ENCODE measurements at regions not wholly inside any gene's neighbourhood (a gene's known extent, or its start where the extent isn't known, plus 50 kb on each side); places are given as distances from the start of the nearest gene placed in this dataset.

DNA sequence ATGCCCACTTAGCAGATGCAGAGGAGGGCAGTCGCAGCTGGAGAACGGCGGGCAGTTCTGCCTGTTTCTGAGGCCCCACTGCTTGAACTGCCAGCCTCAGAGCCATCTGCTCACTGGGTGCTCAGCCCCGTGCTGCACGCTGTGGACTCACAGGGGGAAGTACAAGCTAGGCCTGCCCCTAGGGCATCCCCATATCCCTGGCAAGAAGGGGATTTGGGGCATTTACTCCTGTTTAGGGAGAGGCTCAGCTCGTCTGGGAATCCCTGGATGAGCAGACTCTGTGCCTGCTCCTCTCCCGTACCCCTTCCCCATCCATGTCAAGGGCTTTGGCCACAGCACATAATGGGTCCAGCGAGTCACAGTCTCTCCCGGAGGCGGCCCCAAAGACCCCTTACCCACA lies 169.8 kb upstream of the PKDCC start:
- Histone ChIP-seq H4K20me1 (ENCODE audit: insufficient read depth) (no peaks in the 10 kb centered on the region), H3K4me1 (ENCODE audit: low read depth, poor library complexity, severe bottlenecking) (peaks cover 34% of the 10 kb centered on the region), H3K27me3 (ENCODE audit: insufficient read depth, low read depth) (no peaks in the 10 kb centered on the region), H3K36me3 (ENCODE audit: insufficient read depth) (no peaks in the 10 kb centered on the region), H3K9ac (no peak overlapping the region), H2AFZ (ENCODE audit: low read depth) (no peak overlapping the region), H3K27ac (no peak overlapping the region), H3K4me2 (no peak overlapping the region), H3K4me3 (IDR thresholded peaks at IDR 0.05; ENCODE audit: insufficient read depth, low read depth, low read length) (no peak overlapping the region), H3K79me2 (ENCODE audit: insufficient read depth, low read depth) (no peaks in the 10 kb centered on the region)
- TF ChIP-seq, protein P1, sequence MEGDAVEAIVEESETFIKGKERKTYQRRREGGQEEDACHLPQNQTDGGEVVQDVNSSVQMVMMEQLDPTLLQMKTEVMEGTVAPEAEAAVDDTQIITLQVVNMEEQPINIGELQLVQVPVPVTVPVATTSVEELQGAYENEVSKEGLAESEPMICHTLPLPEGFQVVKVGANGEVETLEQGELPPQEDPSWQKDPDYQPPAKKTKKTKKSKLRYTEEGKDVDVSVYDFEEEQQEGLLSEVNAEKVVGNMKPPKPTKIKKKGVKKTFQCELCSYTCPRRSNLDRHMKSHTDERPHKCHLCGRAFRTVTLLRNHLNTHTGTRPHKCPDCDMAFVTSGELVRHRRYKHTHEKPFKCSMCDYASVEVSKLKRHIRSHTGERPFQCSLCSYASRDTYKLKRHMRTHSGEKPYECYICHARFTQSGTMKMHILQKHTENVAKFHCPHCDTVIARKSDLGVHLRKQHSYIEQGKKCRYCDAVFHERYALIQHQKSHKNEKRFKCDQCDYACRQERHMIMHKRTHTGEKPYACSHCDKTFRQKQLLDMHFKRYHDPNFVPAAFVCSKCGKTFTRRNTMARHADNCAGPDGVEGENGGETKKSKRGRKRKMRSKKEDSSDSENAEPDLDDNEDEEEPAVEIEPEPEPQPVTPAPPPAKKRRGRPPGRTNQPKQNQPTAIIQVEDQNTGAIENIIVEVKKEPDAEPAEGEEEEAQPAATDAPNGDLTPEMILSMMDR (conservative IDR thresholded peaks at IDR 0.05; ENCODE audit: low read depth, low read length) = no peak

DNA sequence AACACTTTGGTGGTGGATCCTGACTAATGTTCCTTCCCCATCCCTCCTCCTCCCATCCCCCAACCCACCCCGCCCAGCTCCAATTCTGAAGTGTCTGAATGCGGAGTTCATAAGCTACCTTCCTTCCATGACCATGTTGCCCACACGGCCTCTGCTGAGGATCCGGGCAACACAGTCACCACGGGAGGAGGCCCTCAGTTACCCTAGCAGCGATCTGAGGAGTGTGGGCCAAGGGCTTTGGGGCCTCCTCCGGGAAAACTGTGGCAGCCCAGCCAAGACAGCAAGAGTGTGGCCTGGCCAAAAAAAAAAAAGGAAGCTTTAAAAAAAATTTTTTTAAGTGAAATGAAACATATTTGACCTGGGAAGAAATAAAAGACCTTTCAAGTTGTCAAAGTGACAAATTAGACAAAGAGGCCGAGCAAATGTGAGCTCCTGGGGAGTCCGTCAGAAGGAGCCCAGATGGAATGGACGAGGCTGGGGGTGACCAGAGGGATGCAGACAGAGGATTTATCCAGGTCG lies 169.0 kb upstream of the PKDCC start:
- TF ChIP-seq, protein P1 (conservative IDR thresholded peaks at IDR 0.05; ENCODE audit: low read depth, low read length) = no peak
- Histone ChIP-seq H3K79me2 (ENCODE audit: insufficient read depth, low read depth) (no peaks in the 10 kb centered on the region), H4K20me1 (ENCODE audit: insufficient read depth) (no peaks in the 10 kb centered on the region), H3K4me3 (IDR thresholded peaks at IDR 0.05; ENCODE audit: insufficient read depth, low read depth, low read length) (no peak overlapping the region), H3K9ac (peak overlapping the region; percentile 1; the same call in 1 of the 2 replicates), H3K27ac (peak overlapping the region; percentile 61), H3K36me3 (ENCODE audit: insufficient read depth) (no peaks in the 10 kb centered on the region), H3K4me1 (ENCODE audit: low read depth, poor library complexity, severe bottlenecking) (peaks cover 30% of the 10 kb centered on the region), H3K27me3 (ENCODE audit: insufficient read depth, low read depth) (no peaks in the 10 kb centered on the region), H3K4me2 (peak overlapping the region; percentile 90), H2AFZ (ENCODE audit: low read depth) (peak overlapping the region; percentile 36; the same call in 1 of the 2 replicates)

DNA sequence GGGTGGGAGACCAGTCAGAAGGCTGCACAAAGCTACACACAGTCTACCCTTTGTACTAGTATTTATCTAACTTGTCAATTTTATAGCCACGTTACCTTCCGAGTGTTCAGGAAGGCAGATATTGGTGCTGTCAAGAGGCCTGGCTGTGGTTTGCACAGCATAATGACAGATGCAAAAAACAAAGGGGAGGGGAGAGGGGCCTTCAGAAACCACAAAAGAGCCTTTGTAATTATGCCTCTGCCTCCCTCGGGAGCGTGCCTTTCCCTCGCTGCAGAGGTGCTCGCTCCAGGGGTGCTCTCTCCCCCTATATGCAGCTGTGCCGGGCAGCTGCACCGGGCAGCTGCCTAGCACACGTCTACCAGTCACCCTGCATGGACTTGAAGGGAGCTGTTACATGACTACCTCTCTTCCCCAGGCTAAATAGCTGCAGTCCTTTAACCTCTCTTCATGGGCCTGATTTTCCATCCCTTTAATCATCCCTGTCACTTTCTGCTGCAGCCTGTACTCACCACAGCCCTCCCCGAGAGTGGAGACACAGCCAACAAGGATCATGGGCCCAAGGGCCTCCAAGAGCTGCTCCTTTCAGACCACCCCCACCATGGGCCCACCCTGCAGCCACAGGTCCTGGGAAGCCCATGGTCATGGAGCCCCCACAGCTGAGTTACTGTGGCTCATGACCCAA lies 168.4 kb upstream of the PKDCC start:
- peak overlapping the region; percentile 90 for H3K4me2 ChIP-seq
- H3K27ac ChIP-seq = peak overlapping the region; percentile 61
- H3K27me3 ChIP-seq (ENCODE audit: insufficient read depth, low read depth) = no peaks in the 10 kb centered on the region
- H2AFZ ChIP-seq (ENCODE audit: low read depth) = peak overlapping the region; percentile 36; the same call in 1 of the 2 replicates
- no peak overlapping the region for H3K4me3 ChIP-seq (IDR thresholded peaks at IDR 0.05; ENCODE audit: insufficient read depth, low read depth, low read length)
- peaks cover 30% of the 10 kb centered on the region for H3K4me1 ChIP-seq (ENCODE audit: low read depth, poor library complexity, severe bottlenecking)
- H4K20me1 ChIP-seq (ENCODE audit: insufficient read depth) = no peaks in the 10 kb centered on the region
- TF ChIP-seq, protein P1 (conservative IDR thresholded peaks at IDR 0.05; ENCODE audit: low read depth, low read length) = no peak
- no peaks in the 10 kb centered on the region for H3K79me2 ChIP-seq (ENCODE audit: insufficient read depth, low read depth)
- H3K9ac ChIP-seq = peak overlapping the region; percentile 22; the same call in 1 of the 2 replicates
- no peaks in the 10 kb centered on the region for H3K36me3 ChIP-seq (ENCODE audit: insufficient read depth)

DNA sequence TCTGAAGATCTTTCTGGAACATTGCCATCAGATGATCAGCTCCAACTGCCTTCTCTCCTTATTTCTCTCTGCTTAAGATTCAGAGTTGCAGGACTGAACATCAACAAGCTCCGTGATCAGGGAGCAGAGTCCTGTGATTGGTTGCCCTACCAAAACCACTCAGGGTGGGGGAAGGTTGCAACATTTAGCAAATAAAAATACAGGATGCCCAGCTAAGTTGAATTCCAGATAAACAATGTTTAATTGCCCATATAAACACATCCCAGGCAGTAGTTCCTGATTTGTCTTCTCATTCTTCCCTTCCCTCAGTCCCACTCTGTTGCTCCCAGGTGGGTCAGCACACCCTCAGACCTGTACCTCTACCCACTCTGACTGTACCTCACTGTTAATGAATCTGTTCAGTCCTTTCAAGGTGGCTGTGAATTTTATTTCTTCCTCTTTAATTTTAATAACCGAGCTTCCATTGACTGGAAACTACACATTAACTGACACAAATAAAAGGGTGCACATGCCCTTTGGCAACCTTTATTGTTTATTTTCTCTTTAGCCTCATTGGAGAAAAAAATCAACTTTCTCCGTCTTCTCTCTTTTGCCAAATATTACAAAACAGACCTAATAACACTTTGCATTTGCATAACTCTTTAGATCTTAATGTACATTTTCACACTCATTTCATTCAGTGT lies 167.1 kb upstream of the PKDCC start:
- no peaks in the 10 kb centered on the region for H4K20me1 ChIP-seq (ENCODE audit: insufficient read depth)
- TF ChIP-seq, protein P1 (conservative IDR thresholded peaks at IDR 0.05; ENCODE audit: low read depth, low read length) = no peak
- no peak overlapping the region for H3K9ac ChIP-seq
- no peaks in the 10 kb centered on the region for H3K36me3 ChIP-seq (ENCODE audit: insufficient read depth)
- H3K4me2 ChIP-seq = peak overlapping the region; percentile 90; the same call in 1 of the 2 replicates
- H3K4me3 ChIP-seq (IDR thresholded peaks at IDR 0.05; ENCODE audit: insufficient read depth, low read depth, low read length) = no peak overlapping the region
- H3K27me3 ChIP-seq (ENCODE audit: insufficient read depth, low read depth) = no peaks in the 10 kb centered on the region
- H2AFZ ChIP-seq (ENCODE audit: low read depth) = no peak overlapping the region
- H3K27ac ChIP-seq = no peak overlapping the region
- H3K4me1 ChIP-seq (ENCODE audit: low read depth, poor library complexity, severe bottlenecking) = peaks cover 30% of the 10 kb centered on the region
- no peaks in the 10 kb centered on the region for H3K79me2 ChIP-seq (ENCODE audit: insufficient read depth, low read depth)
